GM18511 (cell line): ENCODE measurements at regions not wholly inside any gene's neighbourhood (a gene's known extent, or its start where the extent isn't known, plus 50 kb on each side); places are given as distances from the start of the nearest gene placed in this dataset.

Experiments
- ATAC-seq: cut with Tn5 transposase; IDR thresholded peaks from one replicate; pipeline ENCODE4 v1.9.1; 2021; ENCODE audit warnings: mild to moderate bottlenecking, moderate library complexity; ENCODE audit not compliant: unreplicated experiment

- ATAC-seq = no peak
Measured at GRCh38 chr20:58139849-58140786, 88.3 kb downstream of the ANKRD60 start.

GRCh38 chr20:58138395-58138794 is 90.1 kb downstream of the ANKRD60 start:
- no peak for ATAC-seq

DNA sequence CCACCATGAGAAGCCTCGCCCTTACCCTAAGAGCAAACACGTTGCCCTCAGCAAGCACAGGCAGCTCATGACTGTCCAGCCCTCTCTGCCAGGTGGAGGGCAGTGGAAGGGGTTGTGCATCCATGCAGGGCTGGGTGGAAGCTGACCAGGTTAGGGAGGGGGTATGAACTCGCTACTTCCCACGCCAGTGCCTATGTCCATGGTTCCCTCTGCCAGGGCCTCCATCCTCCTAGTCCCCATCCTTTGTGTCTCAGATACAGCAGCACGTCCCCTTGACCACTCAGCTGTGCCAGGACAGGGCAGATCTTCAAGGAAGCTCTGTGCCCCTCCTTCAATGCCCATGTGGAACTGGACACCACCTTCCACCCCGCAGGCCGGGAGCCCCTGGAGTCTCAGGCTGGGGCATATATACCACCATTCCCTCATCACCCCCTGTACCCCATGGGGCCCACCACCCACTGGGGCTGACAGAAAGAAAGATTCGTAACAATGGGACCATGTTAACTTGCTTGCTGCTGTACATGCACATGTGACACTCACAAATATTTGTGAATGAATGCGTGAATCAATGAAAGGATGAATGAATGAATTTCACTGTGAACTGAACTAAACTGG is 90.7 kb downstream of the ANKRD60 start:
- no peak for ATAC-seq

DNA sequence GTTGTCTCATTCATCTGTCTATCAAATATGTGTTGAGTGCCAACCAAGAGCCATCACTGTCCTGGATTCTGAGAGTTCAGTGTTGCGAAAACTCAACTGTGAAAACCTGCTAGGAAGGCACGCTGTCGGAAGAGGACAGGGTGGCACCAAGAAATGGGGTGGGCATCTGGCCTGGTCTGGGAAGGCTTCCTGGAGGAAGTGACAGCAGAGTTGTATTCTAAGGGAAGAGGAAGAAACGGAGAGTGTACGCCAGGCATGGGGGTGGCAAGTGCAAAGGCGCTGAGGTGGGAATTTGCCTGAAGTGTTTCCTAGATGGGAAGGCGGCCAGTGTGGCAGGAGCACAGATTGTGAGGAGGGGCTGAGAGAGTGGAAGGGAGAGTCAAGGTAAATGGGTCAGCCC is 91.2 kb downstream of the ANKRD60 start:
- no peak for ATAC-seq

GRCh38 chr20:58136149-58136484 is 92.3 kb downstream of the ANKRD60 start:
- no peak for ATAC-seq

DNA sequence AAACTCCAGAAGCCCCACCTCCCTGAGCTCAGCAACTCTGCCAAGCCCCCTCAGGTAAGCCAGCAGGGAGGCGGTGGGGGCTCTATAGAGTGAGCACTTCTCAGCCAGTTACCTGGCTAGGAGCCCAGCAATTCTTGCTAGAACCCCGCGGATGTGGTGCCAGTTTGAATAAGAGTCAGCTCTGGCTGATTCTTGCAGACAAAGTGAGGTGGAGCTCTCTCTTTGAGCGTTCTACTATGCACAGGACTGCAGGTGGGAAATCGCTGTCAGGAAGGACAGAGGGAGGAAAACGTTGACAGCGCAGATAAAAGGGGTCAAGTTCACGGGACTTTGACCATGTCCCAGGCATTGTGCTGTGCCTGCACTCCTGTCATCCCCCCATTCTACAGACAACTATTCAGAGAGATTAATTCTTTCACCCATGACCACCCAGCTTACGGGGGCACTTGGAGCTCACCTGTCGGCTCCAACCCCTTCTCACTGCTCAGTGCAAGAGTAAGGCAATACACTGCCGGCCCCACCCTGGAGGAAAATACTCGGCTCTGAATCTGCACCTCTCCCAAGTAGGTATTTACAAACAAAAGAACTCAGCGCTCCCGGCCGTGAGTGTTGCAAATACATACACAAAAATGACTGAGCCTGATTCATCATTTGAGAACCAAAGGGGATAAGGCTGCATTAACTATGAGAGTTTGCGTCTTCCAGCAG is 92.9 kb downstream of the ANKRD60 start:
- ATAC-seq = no peak

- ATAC-seq = no peak
Measured at GRCh38 chr20:58133020-58133808, 95.2 kb downstream of the ANKRD60 start.

DNA sequence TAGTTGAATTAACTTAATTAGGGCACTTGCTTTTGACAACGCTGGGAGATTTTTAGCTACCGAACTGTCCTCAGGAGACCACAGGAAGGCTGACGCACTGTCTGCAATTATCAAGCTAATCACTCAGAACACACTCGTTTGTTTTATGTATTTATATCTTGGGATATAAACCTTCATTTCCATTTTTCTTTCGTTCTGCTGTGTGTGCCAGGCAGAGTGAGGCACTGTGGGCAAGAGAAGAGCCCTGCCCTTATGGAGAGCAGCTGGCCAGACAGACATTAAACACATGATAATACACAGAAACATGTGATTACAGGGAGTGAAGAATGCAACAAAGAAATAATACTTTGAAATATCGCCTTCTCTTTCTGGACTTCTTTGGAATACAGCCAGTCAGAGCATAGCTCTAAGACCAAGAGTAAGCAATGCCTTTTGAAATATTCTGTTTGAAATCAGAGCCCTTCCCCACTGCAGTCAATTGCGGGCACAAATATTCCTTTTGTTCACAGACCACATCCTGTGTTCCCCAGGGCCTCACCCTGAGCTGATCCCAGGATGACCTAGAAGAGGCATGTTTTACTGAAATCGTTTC is 96.8 kb downstream of the ANKRD60 start:
- no peak for ATAC-seq

GRCh38 chr20:58131151-58131550 is 97.3 kb downstream of the ANKRD60 start:
- no peak for ATAC-seq

GRCh38 chr20:58130581-58130980 is 97.9 kb downstream of the ANKRD60 start:
- ATAC-seq = no peak

- ATAC-seq = no peak
Measured at GRCh38 chr20:58130156-58130555, 98.3 kb downstream of the ANKRD60 start.

GRCh38 chr20:58129721-58130151 is 98.7 kb downstream of the ANKRD60 start:
- ATAC-seq = no peak

DNA sequence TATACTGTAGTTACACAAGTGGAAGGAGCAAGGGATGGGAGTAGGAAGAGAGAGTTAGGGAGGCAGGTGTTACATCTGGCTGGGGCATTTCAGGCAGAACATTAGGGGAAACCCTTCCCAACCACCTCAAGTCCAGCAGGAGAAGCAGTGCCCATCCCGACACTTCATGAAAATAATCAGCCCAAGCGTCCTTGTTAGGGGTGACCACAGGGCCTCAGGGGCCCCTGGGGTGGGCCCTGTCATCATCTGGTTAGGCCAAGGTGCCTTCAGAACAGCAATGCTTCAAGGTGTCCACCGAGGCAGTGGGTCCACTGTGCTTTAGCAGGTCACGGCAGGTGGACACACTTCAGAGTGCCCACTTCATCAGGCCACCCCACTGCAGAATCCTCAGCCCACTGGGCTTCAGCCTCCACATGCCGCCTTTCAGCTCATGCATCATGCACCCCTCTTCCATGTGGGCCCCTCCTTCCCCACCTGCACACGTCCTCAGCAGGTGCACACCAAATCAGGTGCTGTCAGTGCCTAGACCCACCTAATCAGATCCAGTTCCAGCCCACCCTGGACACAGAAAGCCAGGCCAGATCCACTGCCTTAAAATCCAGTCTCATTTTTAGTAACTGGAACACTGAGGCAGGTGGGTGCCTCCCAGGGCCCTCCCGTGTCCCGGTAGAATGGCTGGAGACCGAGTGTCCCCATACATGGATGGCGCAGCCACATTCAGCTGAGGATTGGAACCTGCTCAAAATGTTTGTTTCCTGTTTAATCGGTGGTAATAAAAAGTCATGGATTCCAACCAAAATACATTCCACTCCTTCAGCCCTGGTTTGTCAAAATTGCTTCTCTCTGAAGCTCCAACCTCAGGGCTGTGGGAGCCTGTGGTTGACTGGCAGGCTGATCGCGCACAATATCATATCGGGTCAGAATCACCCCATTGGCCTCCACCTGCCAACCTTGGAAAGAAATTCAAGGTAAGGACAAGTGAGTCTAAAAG is 99.5 kb downstream of the ANKRD60 start:
- no peak for ATAC-seq

- ATAC-seq = no peak
Measured at GRCh38 chr20:58127701-58128111, 100.7 kb downstream of the ANKRD60 start.

DNA sequence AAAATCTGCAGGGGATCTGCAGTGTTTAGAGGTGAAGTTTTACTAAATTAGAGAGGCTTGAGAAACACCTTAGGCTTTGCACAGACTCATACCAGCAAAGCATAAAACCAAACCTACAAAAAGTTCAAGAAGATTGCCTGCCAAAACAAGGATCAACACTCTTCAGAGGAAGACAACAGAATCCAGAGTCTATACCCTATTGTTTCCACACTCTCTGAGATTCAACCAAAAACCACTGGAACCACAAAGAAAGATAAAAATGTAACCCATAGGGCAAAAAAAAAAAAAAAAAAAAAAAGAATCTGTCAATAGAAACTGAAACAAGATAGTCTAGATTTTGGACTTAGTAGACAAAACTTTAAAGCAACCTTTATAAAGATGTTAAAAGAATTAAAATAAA is 102.7 kb downstream of the ANKRD60 start:
- ATAC-seq = no peak

DNA sequence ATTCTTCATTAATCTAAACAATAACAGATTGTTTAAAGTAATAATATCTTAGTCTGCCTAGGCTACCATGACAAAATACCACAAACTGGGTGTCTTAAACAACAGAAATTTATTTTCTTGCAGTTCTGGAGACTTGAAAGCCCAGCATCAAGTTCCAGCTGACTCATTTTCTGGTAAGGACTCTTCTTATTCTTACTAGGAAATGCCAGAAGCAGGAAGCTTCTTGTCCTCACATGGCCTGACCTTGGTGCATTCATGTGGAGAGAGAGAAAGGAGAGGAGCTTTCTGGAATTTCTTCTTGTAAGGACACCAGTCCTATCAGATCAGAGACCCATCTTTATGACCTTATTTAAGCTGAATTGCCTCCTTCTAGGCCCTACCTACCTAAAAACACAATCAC is 110.5 kb downstream of the ANKRD60 start:
- no peak for ATAC-seq

GRCh38 chr20:58116505-58116904 is 111.9 kb downstream of the ANKRD60 start:
- no peak for ATAC-seq

DNA sequence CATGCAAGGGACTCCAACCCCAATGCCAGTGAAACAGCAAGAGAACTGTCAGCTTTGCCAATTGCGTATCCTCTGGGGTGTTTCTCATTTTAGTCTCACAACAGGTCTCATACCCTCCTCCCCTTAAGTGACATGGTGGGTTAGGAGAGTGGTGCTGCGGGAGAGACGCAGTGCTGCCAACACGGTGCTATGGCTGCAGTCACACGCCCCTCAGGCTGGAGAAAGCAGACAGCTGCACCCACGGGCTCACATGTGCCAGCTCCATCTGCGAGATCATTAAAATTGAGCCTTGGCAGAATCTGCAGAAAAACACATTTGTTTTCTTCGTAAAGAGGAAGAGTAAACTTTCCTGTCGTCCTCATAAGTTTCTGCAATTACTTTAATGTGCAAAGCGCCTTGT is 114.7 kb downstream of the ANKRD60 start:
- no peak for ATAC-seq

GRCh38 chr20:58112017-58112781 is 116.3 kb downstream of the ANKRD60 start:
- peak; percentile 64 for ATAC-seq
